SK-N-SH (cell line): ENCODE measurements at regions not wholly inside any gene's neighbourhood (a gene's known extent, or its start where the extent isn't known, plus 50 kb on each side); places are given as distances from the start of the nearest gene placed in this dataset.

Experiments used
- CTCF ChIA-PET: fragments of 300-600, 350-600 bp; formaldehyde crosslinking; extraction: SDS; loops from one replicate; lab custom pipeline; 2021; lab: Yijun Ruan, JAX
- POLR2A ChIA-PET: fragments of 350-600 bp; sonication (Branson Sonifier 250); formaldehyde crosslinking; extraction: SDS; loops from one replicate; lab custom pipeline; 2020; ENCODE audit warnings: antibody characterized with exemption, inconsistent platforms; lab: Yijun Ruan, JAX
- DNase-seq: peaks from one replicate; pipeline ENCODE4 v3.0.0; 2012
- H2AFZ ChIP-seq: fragments of 200-600 bp; sonication (generic); 2 replicates; pipeline ENCODE4 v1.8.1; 2016; ENCODE audit warnings: antibody characterized with exemption, mild to moderate bottlenecking, low read depth
- H3F3A ChIP-seq: fragments of 200-600 bp; sonication (generic); replicated peaks from 2 replicates; pipeline ENCODE3; 2016; ENCODE audit warnings: antibody characterized with exemption, mild to moderate bottlenecking; ENCODE audit not compliant: insufficient read depth
- H3K27ac ChIP-seq, 2 experiments: fragments of 200-500 bp in 1 of 2; fragments of 200-600 bp in 1 of 2; sonication (Bioruptor generic) in 1 of 2; sonication (generic), shearing (Covaris generic) in 1 of 2; 2 replicates each; pipeline versions ENCODE4 v1.5.1 to v1.6.1; 2014 to 2016; ENCODE audit warnings: low read depth in 2 of 2, inconsistent platforms in 1 of 2, low read length in 1 of 2, mild to moderate bottlenecking in 1 of 2, mixed read lengths in 1 of 2
- H3K27me3 ChIP-seq: fragments of 200-600 bp; sonication (generic), shearing (Covaris generic); 2 replicates; pipeline ENCODE4 v1.6.1; 2016; ENCODE audit warnings: mixed run types; ENCODE audit not compliant: insufficient read depth
- H3K36me3 ChIP-seq, 2 experiments: fragments of 200-500 bp in 1 of 2; fragments of 200-600 bp in 1 of 2; sonication (Bioruptor generic) in 1 of 2; sonication (generic) in 1 of 2; replicated peaks in 1 of 2; 2 replicates each; pipeline versions ENCODE3 to v1.5.1; 2014 to 2016; ENCODE audit warnings: low read length in 1 of 2, mild to moderate bottlenecking in 1 of 2; ENCODE audit not compliant: insufficient read depth in 2 of 2, control insufficient read depth in 1 of 2
- H3K4me1 ChIP-seq, 2 experiments: fragments of 200-500 bp in 1 of 2; fragments of 200-600 bp in 1 of 2; sonication (Bioruptor generic) in 1 of 2; sonication (generic), shearing (Covaris generic) in 1 of 2; 2 replicates each; pipeline versions ENCODE4 v1.5.1 to v1.6.1; 2014 to 2016; ENCODE audit warnings: low read depth in 1 of 2, low read length in 1 of 2, mixed run types in 1 of 2; ENCODE audit not compliant: insufficient read depth in 2 of 2, control insufficient read depth in 1 of 2
- H3K4me2 ChIP-seq: fragments of 200-600 bp; sonication (generic), shearing (Covaris generic); 2 replicates; pipeline ENCODE4 v1.6.1; 2017; ENCODE audit warnings: mixed run types
- H3K4me3 ChIP-seq, 2 experiments: fragments of 200-500 bp in 1 of 2; fragments of 200-600 bp in 1 of 2; sonication (Bioruptor generic) in 1 of 2; sonication (generic), shearing (Covaris generic) in 1 of 2; 2 replicates each; pipeline versions ENCODE4 v1.5.1 to v1.8.1; 2014 to 2016; ENCODE audit warnings: low read depth in 2 of 2, inconsistent platforms in 1 of 2, low read length in 1 of 2, mild to moderate bottlenecking in 1 of 2, mixed read lengths in 1 of 2, moderate library complexity in 1 of 2
- H3K79me2 ChIP-seq: fragments of 200-600 bp; sonication (generic); 2 replicates; pipeline ENCODE4 v1.8.1; 2017; ENCODE audit warnings: mild to moderate bottlenecking; ENCODE audit not compliant: insufficient read depth
- H3K9ac ChIP-seq: fragments of 200-600 bp; sonication (generic); 2 replicates; pipeline ENCODE4 v1.6.1; 2017; ENCODE audit warnings: mixed run types
- H3K9me2 ChIP-seq: fragments of 200-600 bp; sonication (generic); 2 replicates; pipeline ENCODE4 v1.6.1; 2017; ENCODE audit warnings: mixed run types
- H3K9me3 ChIP-seq: fragments of 200-600 bp; sonication (generic); 2 replicates; pipeline ENCODE4 v1.6.1; 2017; ENCODE audit warnings: mixed run types, mild to moderate bottlenecking, moderate library complexity
- H4K20me1 ChIP-seq: fragments of 200-600 bp; sonication (generic); 2 replicates; pipeline ENCODE4 v1.6.1; 2017; ENCODE audit warnings: mild to moderate bottlenecking, mixed run types; ENCODE audit not compliant: insufficient read depth
- CHD2 ChIP-seq: fragments of 150-350 bp; IDR thresholded peaks from 2 replicates; pipeline ENCODE4 v1.6.1; 2018; ENCODE audit warnings: low read length; ENCODE audit not compliant: partially characterized antibody
- ELF1 ChIP-seq: IDR thresholded peaks from 2 replicates; pipeline ENCODE4 v1.4.0; 2012
- EP300 ChIP-seq, 2 experiments: IDR thresholded peaks; 2 replicates each; pipeline versions ENCODE4 v1.4.0 to v1.6.1; 2012; ENCODE audit warnings: borderline replicate concordance in 1 of 2, low read depth in 1 of 2, low read length in 1 of 2
- FOSL2 ChIP-seq: IDR thresholded peaks from 2 replicates; pipeline ENCODE4 v1.4.0; 2012; ENCODE audit warnings: low read depth, mild to moderate bottlenecking, moderate library complexity, borderline replicate concordance
- FOXJ3 ChIP-seq: sonication (generic); formaldehyde crosslinking; IDR thresholded peaks from 2 replicates; pipeline ENCODE4 v1.5.1; 2020; ENCODE audit warnings: mild to moderate bottlenecking, missing genetic modification reagents
- GABPA ChIP-seq: IDR thresholded peaks from 2 replicates; pipeline ENCODE4 v1.4.0; 2012; ENCODE audit warnings: low read depth, mild to moderate bottlenecking
- JUND ChIP-seq: IDR thresholded peaks from 2 replicates; pipeline ENCODE4 v1.4.0; 2012
- MEF2A ChIP-seq: IDR thresholded peaks from 2 replicates; pipeline ENCODE4 v1.4.0; 2012; ENCODE audit warnings: low read depth, borderline replicate concordance
- RXRA ChIP-seq: IDR thresholded peaks from 2 replicates; pipeline ENCODE4 v1.4.0; 2012; ENCODE audit warnings: low read depth, mild to moderate bottlenecking, borderline replicate concordance
- SIN3A ChIP-seq: IDR thresholded peaks from 2 replicates; pipeline ENCODE4 v1.6.1; 2012; ENCODE audit warnings: low read depth, mild to moderate bottlenecking, low read length, moderate library complexity, borderline replicate concordance
- YY1 ChIP-seq: IDR thresholded peaks from 2 replicates; pipeline ENCODE4 v1.4.0; 2012; ENCODE audit warnings: low read depth, mild to moderate bottlenecking
- WGBS: methylation state at CpG from one replicate; pipeline ENCODE4 v1.1.6; 2017; ENCODE audit warnings: low lambda C conversion rate; 5-methylcytosine and 5-hydroxymethylcytosine counted together
- TF ChIP-seq, protein P1 (sequence below): fragments of 200-600 bp; sonication (generic); IDR thresholded peaks from 2 replicates; pipeline ENCODE4 v1.6.1; 2017; ENCODE audit warnings: antibody characterized with exemption, mild to moderate bottlenecking, moderate library complexity
- TF ChIP-seq, protein P2 (sequence below): IDR thresholded peaks from 2 replicates; pipeline ENCODE4; 2012
- TF ChIP-seq, protein P3 (sequence below): IDR thresholded peaks from 2 replicates; pipeline ENCODE4 v1.4.0; 2012; ENCODE audit warnings: low read depth, borderline replicate concordance
- TF ChIP-seq, protein P4 (sequence below): fragments of 150-350 bp; IDR thresholded peaks from 2 replicates; pipeline ENCODE4 v1.6.1; 2017; ENCODE audit warnings: antibody characterized with exemption, low read length, low read depth, borderline replicate concordance
- TF ChIP-seq, protein P5 (sequence below): IDR thresholded peaks from 2 replicates; pipeline ENCODE4 v1.4.0; 2012; ENCODE audit warnings: low read depth, borderline replicate concordance
- TF ChIP-seq, protein P6 (sequence below): IDR thresholded peaks from 2 replicates; pipeline ENCODE4 v1.6.1; 2012; ENCODE audit warnings: mild to moderate bottlenecking, low read depth, low read length, moderate library complexity

DNA sequence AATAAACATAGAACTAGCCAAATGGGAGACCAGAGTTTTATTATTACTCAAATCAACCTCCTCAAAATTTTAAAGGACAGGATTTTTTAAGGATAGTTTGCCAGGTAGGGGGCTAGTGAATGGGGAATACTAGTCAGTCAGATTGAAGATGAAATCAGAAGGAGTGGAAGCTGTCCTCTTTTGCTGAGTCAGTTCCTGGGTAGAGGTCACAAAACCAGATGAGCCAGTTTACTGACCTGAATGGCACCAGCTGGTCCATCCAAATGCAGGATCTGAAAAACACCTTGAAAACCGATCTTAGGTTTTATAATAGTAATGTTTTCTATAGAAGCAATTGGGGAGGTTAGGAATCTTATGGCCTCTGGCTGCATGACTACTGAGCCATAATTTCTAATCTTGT, 558.2 kb downstream of the PKHD1 start:
- no peaks in the 10 kb centered on the region for H4K20me1 ChIP-seq
- DNase-seq = no peak
- H3K4me1 ChIP-seq = peaks cover 0 to 10% of the 10 kb centered on the region in 2 experiments; a peak in 2 of 4 replicates
- H3K4me3 ChIP-seq = no peak overlapping the region
- H2AFZ ChIP-seq = no peak overlapping the region
- no peaks in the 10 kb centered on the region for H3K9me2 ChIP-seq
- H3K4me2 ChIP-seq = no peak overlapping the region
- WGBS = 40% methylated on average over 1 of the region's 1 CpG
- no peaks in the 10 kb centered on the region for H3K27me3 ChIP-seq
- ChIA-PET POLR2A (no interaction called here), CTCF (interaction anchor here (0.7 to 1.0 kb wide), 2 partner anchors 14 to 143 kb away, joined by 3 read pairs; no protein-coding TSS in a partner anchor)
- H3K36me3 ChIP-seq = no peaks in the 10 kb centered on the region
- H3K27ac ChIP-seq = no peak overlapping the region
- TF ChIP-seq, protein P1, sequence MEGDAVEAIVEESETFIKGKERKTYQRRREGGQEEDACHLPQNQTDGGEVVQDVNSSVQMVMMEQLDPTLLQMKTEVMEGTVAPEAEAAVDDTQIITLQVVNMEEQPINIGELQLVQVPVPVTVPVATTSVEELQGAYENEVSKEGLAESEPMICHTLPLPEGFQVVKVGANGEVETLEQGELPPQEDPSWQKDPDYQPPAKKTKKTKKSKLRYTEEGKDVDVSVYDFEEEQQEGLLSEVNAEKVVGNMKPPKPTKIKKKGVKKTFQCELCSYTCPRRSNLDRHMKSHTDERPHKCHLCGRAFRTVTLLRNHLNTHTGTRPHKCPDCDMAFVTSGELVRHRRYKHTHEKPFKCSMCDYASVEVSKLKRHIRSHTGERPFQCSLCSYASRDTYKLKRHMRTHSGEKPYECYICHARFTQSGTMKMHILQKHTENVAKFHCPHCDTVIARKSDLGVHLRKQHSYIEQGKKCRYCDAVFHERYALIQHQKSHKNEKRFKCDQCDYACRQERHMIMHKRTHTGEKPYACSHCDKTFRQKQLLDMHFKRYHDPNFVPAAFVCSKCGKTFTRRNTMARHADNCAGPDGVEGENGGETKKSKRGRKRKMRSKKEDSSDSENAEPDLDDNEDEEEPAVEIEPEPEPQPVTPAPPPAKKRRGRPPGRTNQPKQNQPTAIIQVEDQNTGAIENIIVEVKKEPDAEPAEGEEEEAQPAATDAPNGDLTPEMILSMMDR = no peak
- TF ChIP-seq, protein P2, sequence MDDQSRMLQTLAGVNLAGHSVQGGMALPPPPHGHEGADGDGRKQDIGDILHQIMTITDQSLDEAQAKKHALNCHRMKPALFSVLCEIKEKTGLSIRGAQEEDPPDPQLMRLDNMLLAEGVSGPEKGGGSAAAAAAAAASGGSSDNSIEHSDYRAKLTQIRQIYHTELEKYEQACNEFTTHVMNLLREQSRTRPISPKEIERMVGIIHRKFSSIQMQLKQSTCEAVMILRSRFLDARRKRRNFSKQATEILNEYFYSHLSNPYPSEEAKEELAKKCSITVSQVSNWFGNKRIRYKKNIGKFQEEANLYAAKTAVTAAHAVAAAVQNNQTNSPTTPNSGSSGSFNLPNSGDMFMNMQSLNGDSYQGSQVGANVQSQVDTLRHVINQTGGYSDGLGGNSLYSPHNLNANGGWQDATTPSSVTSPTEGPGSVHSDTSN = no peak
- TF ChIP-seq YY1 (no peak), JUND (no peak), SIN3A (no peak), FOSL2 (no peak), RXRA (no peak), ELF1 (no peak), CHD2 (no peak), FOXJ3 (CRISPR knock-in tag) (no peak), MEF2A (no peak), EP300 (IDR thresholded peaks at IDR 0.05; ENCODE audit: borderline replicate concordance in 1 of 2, low read depth in 1 of 2, low read length in 1 of 2) (no peak), GABPA (no peak)
- TF ChIP-seq, protein P3, sequence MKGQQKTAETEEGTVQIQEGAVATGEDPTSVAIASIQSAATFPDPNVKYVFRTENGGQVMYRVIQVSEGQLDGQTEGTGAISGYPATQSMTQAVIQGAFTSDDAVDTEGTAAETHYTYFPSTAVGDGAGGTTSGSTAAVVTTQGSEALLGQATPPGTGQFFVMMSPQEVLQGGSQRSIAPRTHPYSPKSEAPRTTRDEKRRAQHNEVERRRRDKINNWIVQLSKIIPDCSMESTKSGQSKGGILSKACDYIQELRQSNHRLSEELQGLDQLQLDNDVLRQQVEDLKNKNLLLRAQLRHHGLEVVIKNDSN = no peak
- TF ChIP-seq, protein P4, sequence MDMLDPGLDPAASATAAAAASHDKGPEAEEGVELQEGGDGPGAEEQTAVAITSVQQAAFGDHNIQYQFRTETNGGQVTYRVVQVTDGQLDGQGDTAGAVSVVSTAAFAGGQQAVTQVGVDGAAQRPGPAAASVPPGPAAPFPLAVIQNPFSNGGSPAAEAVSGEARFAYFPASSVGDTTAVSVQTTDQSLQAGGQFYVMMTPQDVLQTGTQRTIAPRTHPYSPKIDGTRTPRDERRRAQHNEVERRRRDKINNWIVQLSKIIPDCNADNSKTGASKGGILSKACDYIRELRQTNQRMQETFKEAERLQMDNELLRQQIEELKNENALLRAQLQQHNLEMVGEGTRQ = no peak
- TF ChIP-seq, protein P5, sequence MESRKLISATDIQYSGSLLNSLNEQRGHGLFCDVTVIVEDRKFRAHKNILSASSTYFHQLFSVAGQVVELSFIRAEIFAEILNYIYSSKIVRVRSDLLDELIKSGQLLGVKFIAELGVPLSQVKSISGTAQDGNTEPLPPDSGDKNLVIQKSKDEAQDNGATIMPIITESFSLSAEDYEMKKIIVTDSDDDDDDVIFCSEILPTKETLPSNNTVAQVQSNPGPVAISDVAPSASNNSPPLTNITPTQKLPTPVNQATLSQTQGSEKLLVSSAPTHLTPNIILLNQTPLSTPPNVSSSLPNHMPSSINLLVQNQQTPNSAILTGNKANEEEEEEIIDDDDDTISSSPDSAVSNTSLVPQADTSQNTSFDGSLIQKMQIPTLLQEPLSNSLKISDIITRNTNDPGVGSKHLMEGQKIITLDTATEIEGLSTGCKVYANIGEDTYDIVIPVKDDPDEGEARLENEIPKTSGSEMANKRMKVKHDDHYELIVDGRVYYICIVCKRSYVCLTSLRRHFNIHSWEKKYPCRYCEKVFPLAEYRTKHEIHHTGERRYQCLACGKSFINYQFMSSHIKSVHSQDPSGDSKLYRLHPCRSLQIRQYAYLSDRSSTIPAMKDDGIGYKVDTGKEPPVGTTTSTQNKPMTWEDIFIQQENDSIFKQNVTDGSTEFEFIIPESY = no peak
- TF ChIP-seq, protein P6, sequence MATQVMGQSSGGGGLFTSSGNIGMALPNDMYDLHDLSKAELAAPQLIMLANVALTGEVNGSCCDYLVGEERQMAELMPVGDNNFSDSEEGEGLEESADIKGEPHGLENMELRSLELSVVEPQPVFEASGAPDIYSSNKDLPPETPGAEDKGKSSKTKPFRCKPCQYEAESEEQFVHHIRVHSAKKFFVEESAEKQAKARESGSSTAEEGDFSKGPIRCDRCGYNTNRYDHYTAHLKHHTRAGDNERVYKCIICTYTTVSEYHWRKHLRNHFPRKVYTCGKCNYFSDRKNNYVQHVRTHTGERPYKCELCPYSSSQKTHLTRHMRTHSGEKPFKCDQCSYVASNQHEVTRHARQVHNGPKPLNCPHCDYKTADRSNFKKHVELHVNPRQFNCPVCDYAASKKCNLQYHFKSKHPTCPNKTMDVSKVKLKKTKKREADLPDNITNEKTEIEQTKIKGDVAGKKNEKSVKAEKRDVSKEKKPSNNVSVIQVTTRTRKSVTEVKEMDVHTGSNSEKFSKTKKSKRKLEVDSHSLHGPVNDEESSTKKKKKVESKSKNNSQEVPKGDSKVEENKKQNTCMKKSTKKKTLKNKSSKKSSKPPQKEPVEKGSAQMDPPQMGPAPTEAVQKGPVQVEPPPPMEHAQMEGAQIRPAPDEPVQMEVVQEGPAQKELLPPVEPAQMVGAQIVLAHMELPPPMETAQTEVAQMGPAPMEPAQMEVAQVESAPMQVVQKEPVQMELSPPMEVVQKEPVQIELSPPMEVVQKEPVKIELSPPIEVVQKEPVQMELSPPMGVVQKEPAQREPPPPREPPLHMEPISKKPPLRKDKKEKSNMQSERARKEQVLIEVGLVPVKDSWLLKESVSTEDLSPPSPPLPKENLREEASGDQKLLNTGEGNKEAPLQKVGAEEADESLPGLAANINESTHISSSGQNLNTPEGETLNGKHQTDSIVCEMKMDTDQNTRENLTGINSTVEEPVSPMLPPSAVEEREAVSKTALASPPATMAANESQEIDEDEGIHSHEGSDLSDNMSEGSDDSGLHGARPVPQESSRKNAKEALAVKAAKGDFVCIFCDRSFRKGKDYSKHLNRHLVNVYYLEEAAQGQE = no peak
- peaks cover 4% of the 10 kb centered on the region for H3F3A ChIP-seq
- H3K9ac ChIP-seq = no peak overlapping the region
- H3K79me2 ChIP-seq = no peaks in the 10 kb centered on the region
- no peaks in the 10 kb centered on the region for H3K9me3 ChIP-seq
